Neural cell (in vitro differentiated cells): ENCODE measurements at regions not wholly inside any gene's neighbourhood (a gene's known extent, or its start where the extent isn't known, plus 50 kb on each side); places are given as distances from the start of the nearest gene placed in this dataset.

Source experiments
- H2AFZ ChIP-seq: fragments of 200-600, 300-800 bp; sonication (generic), shearing (Covaris generic); 2 replicates; pipeline ENCODE4 v1.6.0; 2014; ENCODE audit warnings: low read depth, mild to moderate bottlenecking, antibody characterized with exemption, low read length, moderate library complexity
- H3F3A ChIP-seq: fragments of 200-600 bp; shearing (Covaris generic); 2 replicates; pipeline ENCODE4 v1.6.1; 2016; ENCODE audit warnings: mild to moderate bottlenecking, moderate library complexity, mixed read lengths, antibody characterized with exemption, low read length; ENCODE audit not compliant: insufficient read depth, poor library complexity, severe bottlenecking
- H3K27ac ChIP-seq: fragments of 200-600, 300-800 bp; sonication (generic), shearing (Covaris generic); 2 replicates; pipeline ENCODE4 v1.5.1; 2014; ENCODE audit warnings: mild to moderate bottlenecking, low read length, moderate library complexity
- H3K27me3 ChIP-seq: fragments of 300-800, 200-600 bp; sonication (generic), shearing (Covaris generic); 2 replicates; pipeline ENCODE4 v1.6.0; 2014; ENCODE audit warnings: mild to moderate bottlenecking, low read depth, low read length, moderate library complexity; ENCODE audit not compliant: insufficient read depth
- H3K36me3 ChIP-seq: fragments of 300-800, 200-600 bp; sonication (generic), shearing (Covaris generic); 2 replicates; pipeline ENCODE4 v1.5.1; 2014; ENCODE audit warnings: mild to moderate bottlenecking, antibody characterized with exemption, low read length, moderate library complexity; ENCODE audit not compliant: insufficient read depth
- H3K4me2 ChIP-seq: fragments of 300-800, 200-600 bp; sonication (generic), shearing (Covaris generic); 2 replicates; pipeline ENCODE4 v1.6.0; 2014; ENCODE audit warnings: mild to moderate bottlenecking, low read length
- H3K4me3 ChIP-seq: fragments of 300-800, 200-600 bp; sonication (generic), shearing (Covaris generic); 2 replicates; pipeline ENCODE4 v1.5.1; 2014; ENCODE audit warnings: mild to moderate bottlenecking, low read length, moderate library complexity
- H3K79me2 ChIP-seq: fragments of 200-600 bp; shearing (Covaris generic); replicated peaks from 2 replicates; pipeline ENCODE4 v1.6.0; 2014; ENCODE audit warnings: mild to moderate bottlenecking, low read length, moderate library complexity; ENCODE audit not compliant: insufficient read depth
- H3K9ac ChIP-seq: fragments of 300-800, 200-600 bp; sonication (generic), shearing (Covaris generic); 2 replicates; pipeline ENCODE4 v1.6.1; 2016; ENCODE audit warnings: mild to moderate bottlenecking, low read length, mixed read lengths
- H3K9me2 ChIP-seq: fragments of 200-600 bp; shearing (Covaris generic); 2 replicates; pipeline ENCODE4 v1.6.1; 2016; ENCODE audit warnings: mild to moderate bottlenecking, low read length, mixed read lengths; ENCODE audit not compliant: insufficient read depth
- H3K9me3 ChIP-seq: fragments of 200-600, 300-800 bp; sonication (generic), shearing (Covaris generic); 2 replicates; pipeline ENCODE4 v1.6.1; 2016; ENCODE audit warnings: mild to moderate bottlenecking, mixed run types, low read length, moderate library complexity, mixed read lengths
- H4K20me1 ChIP-seq: fragments of 200-600 bp; shearing (Covaris generic); 2 replicates; pipeline ENCODE4 v1.6.1; 2016; ENCODE audit warnings: mild to moderate bottlenecking, mixed run types; ENCODE audit not compliant: insufficient read depth
- CTCF ChIP-seq: fragments of 450-650 bp; IDR thresholded peaks from 2 replicates; pipeline ENCODE4 v1.5.1; 2014; ENCODE audit warnings: antibody characterized with exemption, mild to moderate bottlenecking, moderate library complexity; ENCODE audit not compliant: poor library complexity, severe bottlenecking
- EP300 ChIP-seq: fragments of 450-650 bp; conservative IDR thresholded peaks from 2 replicates; pipeline ENCODE4 v1.6.1; 2014; ENCODE audit warnings: antibody characterized with exemption, mild to moderate bottlenecking, moderate library complexity; ENCODE audit not compliant: poor library complexity, severe bottlenecking
- EZH2 ChIP-seq: fragments of 200-600, 300-800 bp; shearing (Covaris generic), sonication (generic); IDR thresholded peaks from 2 replicates; pipeline ENCODE4 v1.6.1; 2014; ENCODE audit warnings: antibody characterized with exemption, low read length, borderline replicate concordance, mild to moderate bottlenecking; ENCODE audit not compliant: insufficient read depth, poor library complexity, severe bottlenecking
- MXI1 ChIP-seq: fragments of 450-650 bp; conservative IDR thresholded peaks from 2 replicates; pipeline ENCODE4 v1.6.1; 2014; ENCODE audit warnings: antibody characterized with exemption, mild to moderate bottlenecking; ENCODE audit not compliant: poor library complexity, severe bottlenecking
- POLR2AphosphoS5 ChIP-seq: IDR thresholded peaks from 2 replicates; pipeline ENCODE4 v1.6.1; 2012
- RAD21 ChIP-seq: fragments of 450-650 bp; conservative IDR thresholded peaks from 2 replicates; pipeline ENCODE4 v1.6.1; 2014; ENCODE audit warnings: antibody characterized with exemption, mild to moderate bottlenecking, moderate library complexity
- REST ChIP-seq: IDR thresholded peaks from 2 replicates; pipeline ENCODE4 v1.6.1; 2012; ENCODE audit warnings: borderline replicate concordance
- SMC3 ChIP-seq: fragments of 450-650 bp; conservative IDR thresholded peaks from 2 replicates; pipeline ENCODE4 v1.6.1; 2014; ENCODE audit warnings: antibody characterized with exemption, mild to moderate bottlenecking, moderate library complexity; ENCODE audit not compliant: poor library complexity
- TAF1 ChIP-seq: IDR thresholded peaks from 2 replicates; pipeline ENCODE4 v1.6.1; 2012; ENCODE audit warnings: low read depth

GRCh38 chr18:57218281-57218680, 71.4 kb downstream of the BOD1L2 start:
- no peaks in the 10 kb centered on the region for H3F3A ChIP-seq
- H3K27ac ChIP-seq, result no peak overlapping the region
- no peak overlapping the region for H2AFZ ChIP-seq
- no peak overlapping the region for H3K4me3 ChIP-seq
- TF ChIP-seq POLR2AphosphoS5 (no peak), MXI1 (no peak), EZH2 (no peak), CTCF (no peak), SMC3 (no peak), RAD21 (no peak)
- H3K36me3 ChIP-seq, result no peaks in the 10 kb centered on the region
- H4K20me1 ChIP-seq, result no peaks in the 10 kb centered on the region
- no peaks in the 10 kb centered on the region for H3K9me3 ChIP-seq
- H3K79me2 ChIP-seq, result no peaks in the 10 kb centered on the region
- no peak overlapping the region for H3K9ac ChIP-seq
- no peak overlapping the region for H3K4me2 ChIP-seq
- no peaks in the 10 kb centered on the region for H3K9me2 ChIP-seq
- H3K27me3 ChIP-seq, result no peaks in the 10 kb centered on the region

GRCh38 chr18:57219964-57220363, 73.1 kb downstream of the BOD1L2 start:
- Histone ChIP-seq H3K4me3 (no peak overlapping the region), H2AFZ (no peak overlapping the region), H3K9me3 (no peaks in the 10 kb centered on the region), H3K4me2 (no peak overlapping the region), H3K79me2 (no peaks in the 10 kb centered on the region), H3K36me3 (no peaks in the 10 kb centered on the region), H4K20me1 (no peaks in the 10 kb centered on the region), H3F3A (no peaks in the 10 kb centered on the region), H3K9ac (no peak overlapping the region), H3K9me2 (no peaks in the 10 kb centered on the region), H3K27me3 (no peaks in the 10 kb centered on the region), H3K27ac (no peak overlapping the region)
- TF ChIP-seq EZH2 (no peak), POLR2AphosphoS5 (no peak), EP300 (no peak), SMC3 (no peak), RAD21 (no peak), MXI1 (no peak), REST (no peak), CTCF (no peak), TAF1 (no peak)
